Body of pancreas (tissue), 4 donors: ENCODE measurements at regions not wholly inside any gene's neighbourhood (a gene's known extent, or its start where the extent isn't known, plus 50 kb on each side); places are given as distances from the start of the nearest gene placed in this dataset.

Experiments
- CTCF ChIP-seq, 7 experiments: fragments of 450-650 bp in 4 of 7; fragments of 200-600 bp in 3 of 7; sonication (generic) in 3 of 7; IDR thresholded peaks; one replicate each; pipeline ENCODE4 v1.5.1; 2016 to 2019; ENCODE audit warnings: antibody characterized with exemption in 7 of 7
- POLR2A ChIP-seq, 3 donors: fragments of 450-650 bp; IDR thresholded peaks; one replicate each; pipeline ENCODE4 v1.6.1; 2016; ENCODE audit warnings: antibody characterized with exemption in 3 of 3, mild to moderate bottlenecking in 2 of 3

- TF ChIP-seq POLR2A (IDR thresholded peaks at IDR 0.05): no peak
- no peak for TF ChIP-seq CTCF (IDR thresholded peaks at IDR 0.05)
Observed at GRCh38 chr3:44031387-44032380, 210.0 kb upstream of the TOPAZ1 start.
